SHP77 (cell line): ENCODE measurements at regions not wholly inside any gene's neighbourhood (a gene's known extent, or its start where the extent isn't known, plus 50 kb on each side); places are given as distances from the start of the nearest gene placed in this dataset.
"Not testable (repeated sequence)": the region's sequence is repeated elsewhere in the genome, so short reads cannot be mapped to it uniquely, and the experiment has no call there.

Experiments
- DNase-seq, 2 experiments: peaks; one replicate each; lab custom pipeline; 2025; lab: John Stamatoyannopoulos, UW

- DNase-seq = no peak
Observed at GRCh38 chr4:148868191-148868590, 426.0 kb upstream of the NR3C2 start.

- no peak for DNase-seq
Observed at GRCh38 chr4:148866666-148867065, 424.5 kb upstream of the NR3C2 start.

- DNase-seq = no peak
Observed at GRCh38 chr4:148857973-148858534, 415.8 kb upstream of the NR3C2 start.

GRCh38 chr4:148857239-148857972 lies 415.2 kb upstream of the NR3C2 start:
- no peak for DNase-seq

GRCh38 chr4:148854203-148854602 lies 412.0 kb upstream of the NR3C2 start:
- no peak for DNase-seq

GRCh38 chr4:148852092-148852699 lies 410.0 kb upstream of the NR3C2 start:
- no peak for DNase-seq

- DNase-seq = no peak
Observed at GRCh38 chr4:148850257-148850995, 408.2 kb upstream of the NR3C2 start.

GRCh38 chr4:148849581-148849980 lies 407.4 kb upstream of the NR3C2 start:
- DNase-seq = no peak

GRCh38 chr4:148847544-148848255 lies 405.5 kb upstream of the NR3C2 start:
- DNase-seq = no peak

- no peak for DNase-seq
Observed at GRCh38 chr4:148845609-148846008, 403.4 kb upstream of the NR3C2 start.

GRCh38 chr4:148843625-148844024 lies 401.4 kb upstream of the NR3C2 start:
- DNase-seq = no peak

- DNase-seq = no peak
Observed at GRCh38 chr4:148842843-148843242, 400.6 kb upstream of the NR3C2 start.

- DNase-seq = not testable (repeated sequence)
Observed at GRCh38 chr4:148837571-148837970, 395.4 kb upstream of the NR3C2 start.

GRCh38 chr4:148834804-148835631 lies 392.8 kb upstream of the NR3C2 start:
- no peak for DNase-seq

GRCh38 chr4:148831945-148832344 lies 389.7 kb upstream of the NR3C2 start:
- DNase-seq = no peak

GRCh38 chr4:148828291-148828690 lies 386.1 kb upstream of the NR3C2 start:
- no peak for DNase-seq

GRCh38 chr4:148827781-148828180 lies 385.6 kb upstream of the NR3C2 start:
- no peak for DNase-seq

- DNase-seq = no peak
Observed at GRCh38 chr4:148823419-148823769, 381.2 kb upstream of the NR3C2 start.

- no peak for DNase-seq
Observed at GRCh38 chr4:148822572-148823418, 380.6 kb upstream of the NR3C2 start.

GRCh38 chr4:148814030-148814429 lies 371.8 kb upstream of the NR3C2 start:
- no peak for DNase-seq
